DMS79 treated with DMSO at 0.1 percent for 48 hours (cell line): ENCODE measurements at regions not wholly inside any gene's neighbourhood (a gene's known extent, or its start where the extent isn't known, plus 50 kb on each side); places are given as distances from the start of the nearest gene placed in this dataset.

Experiments used
- DNase-seq: peaks from one replicate; lab custom pipeline; 2025; lab: John Stamatoyannopoulos, UW

DNA sequence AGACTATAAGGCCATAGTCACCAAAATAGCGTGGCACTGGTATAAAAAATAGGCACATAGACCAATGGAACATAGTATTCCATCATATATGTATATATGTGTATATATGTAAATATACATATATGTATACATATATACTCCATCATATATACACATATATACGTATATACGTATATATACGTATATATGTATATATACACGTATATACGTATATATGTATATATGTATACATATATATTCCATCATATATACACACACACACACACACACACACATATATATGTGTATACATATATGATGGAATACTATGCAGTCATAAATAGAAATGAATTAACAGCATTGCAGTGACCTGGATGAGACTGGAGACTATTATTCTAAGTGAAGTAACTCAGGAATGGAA lies 204.6 kb downstream of the LTN1 start:
- no peak for DNase-seq

DNA sequence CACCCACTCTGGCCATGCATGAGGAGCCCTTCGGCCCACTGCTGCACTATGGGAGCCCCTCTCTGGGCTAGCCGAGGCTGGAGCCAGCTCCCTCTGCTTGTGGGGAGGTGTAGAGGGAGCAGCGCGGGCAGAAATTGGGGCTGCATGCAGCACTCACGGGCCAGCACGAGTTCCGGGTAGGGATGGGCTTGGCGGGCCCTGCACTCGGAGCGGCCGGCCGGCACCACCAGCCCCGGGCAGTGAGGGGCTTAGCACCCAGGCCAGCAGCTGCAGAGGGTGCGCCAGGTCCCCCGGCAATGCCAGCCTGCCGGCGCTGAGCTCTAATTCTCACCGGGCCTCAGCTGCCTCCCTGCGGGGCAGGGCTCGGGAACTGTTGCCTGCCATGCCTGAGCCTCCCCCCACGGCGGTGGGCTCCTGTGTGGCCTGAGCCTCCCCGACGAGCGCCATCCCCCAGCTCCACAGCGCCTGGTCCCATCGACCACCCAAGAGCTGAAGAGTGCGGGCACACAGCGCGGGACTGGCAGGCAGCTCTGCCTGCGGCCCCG lies 209.0 kb downstream of the LTN1 start:
- no peak for DNase-seq

DNA sequence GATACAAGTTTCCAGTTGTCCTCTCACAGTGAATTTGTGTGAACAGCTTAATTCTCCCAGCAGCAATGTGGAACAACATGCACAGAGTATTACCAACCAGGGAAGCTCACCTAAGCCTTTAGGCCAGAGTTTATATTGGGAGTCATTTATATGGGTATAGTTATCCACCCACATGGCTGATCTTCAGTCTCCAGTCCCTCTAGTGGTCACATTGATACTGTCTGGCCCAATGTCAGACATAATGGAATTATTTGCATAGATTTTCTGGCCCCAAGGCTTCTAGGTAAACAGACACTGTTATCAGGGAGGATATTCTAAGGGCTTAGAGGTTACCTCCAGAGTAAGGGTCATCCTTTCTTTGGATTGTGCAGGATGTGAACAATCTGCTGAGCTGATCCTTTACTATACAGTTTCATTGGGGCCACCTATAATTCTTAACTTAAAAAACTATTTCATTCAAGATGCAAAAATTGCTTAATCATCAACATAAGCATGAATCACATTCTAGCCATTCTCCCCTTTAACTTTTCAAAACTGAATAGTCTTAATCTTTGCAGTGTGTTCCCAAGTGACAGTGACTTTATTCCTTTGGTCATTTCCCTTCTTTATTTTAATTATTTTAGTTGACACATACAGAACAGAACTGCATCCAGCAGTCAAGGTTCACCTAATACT lies 210.9 kb downstream of the LTN1 start:
- DNase-seq = no peak

DNA sequence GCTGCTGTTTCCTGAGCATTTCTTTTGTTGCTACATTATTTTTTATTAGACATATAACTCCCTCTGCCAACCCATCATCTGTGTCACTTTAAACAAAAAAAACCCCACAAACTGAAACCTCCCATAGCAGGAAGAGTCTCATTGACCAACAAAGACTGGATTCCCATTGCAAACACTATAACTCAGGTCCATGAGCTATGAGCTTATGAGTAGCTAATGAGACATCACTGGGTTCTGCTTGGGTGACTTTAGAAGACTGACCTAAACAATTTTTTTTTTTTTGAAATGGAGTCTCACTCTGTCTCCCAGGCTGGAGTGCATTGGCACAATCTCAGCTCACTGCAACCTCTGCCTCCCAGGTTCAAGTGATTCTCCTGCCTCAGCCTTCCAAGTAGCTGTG lies 212.8 kb downstream of the LTN1 start:
- no peak for DNase-seq

DNA sequence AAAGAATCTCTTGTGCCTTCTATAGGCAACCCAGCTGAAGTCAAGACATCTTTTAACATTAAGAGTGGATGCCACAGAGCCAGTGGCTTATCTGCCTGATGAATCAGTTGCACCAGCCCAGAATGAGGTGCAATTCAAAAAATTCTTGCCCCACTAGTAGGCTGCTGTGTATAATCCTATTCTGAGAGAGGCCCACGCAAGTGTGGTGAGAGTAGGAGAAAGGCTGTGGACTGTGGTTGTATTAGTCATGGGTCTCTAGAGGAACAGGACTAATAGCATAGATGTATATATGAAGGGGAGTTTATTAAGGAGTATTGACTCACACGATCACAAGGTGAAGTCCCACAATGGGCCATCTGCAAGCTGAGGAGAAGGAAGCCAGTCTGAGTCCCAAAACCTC lies 216.4 kb downstream of the LTN1 start:
- no peak for DNase-seq

DNA sequence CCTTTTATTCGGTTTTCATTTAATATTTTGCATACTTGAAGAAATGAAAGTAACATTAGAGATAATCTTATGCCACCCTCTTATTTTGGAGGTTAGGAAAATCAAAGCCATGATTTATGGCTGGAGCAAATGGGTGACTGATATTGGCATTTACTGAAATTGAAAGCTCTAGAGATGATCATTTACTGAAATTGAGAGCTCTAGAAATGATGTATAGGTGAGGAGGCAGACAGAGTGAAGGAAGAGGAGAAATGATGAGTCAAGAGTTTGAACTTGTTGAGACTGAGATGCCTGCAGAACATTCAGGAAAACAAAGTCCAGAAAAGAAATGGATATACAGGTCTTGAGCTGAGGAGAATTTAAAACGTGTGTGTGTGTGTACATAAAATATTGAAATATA lies 217.6 kb downstream of the LTN1 start:
- DNase-seq = no peak

DNA sequence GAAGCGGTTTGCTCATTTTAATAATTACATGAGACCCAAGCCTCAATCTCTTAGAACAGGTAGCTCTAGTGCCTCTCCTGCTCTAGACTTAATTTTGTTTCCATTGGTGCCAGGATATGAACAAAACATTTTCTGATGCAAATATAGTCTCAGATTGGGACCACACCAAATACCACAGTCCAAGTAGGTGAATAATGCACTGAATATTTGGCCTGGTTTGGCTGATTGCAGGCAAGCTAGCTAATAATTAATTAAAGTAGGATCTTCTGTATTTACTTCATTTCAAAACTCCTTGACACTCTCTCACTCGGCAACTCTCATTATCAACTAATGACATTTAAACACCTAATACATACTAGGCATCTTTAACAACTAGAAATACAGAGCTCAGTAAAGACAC lies 219.6 kb downstream of the LTN1 start:
- no peak for DNase-seq

DNA sequence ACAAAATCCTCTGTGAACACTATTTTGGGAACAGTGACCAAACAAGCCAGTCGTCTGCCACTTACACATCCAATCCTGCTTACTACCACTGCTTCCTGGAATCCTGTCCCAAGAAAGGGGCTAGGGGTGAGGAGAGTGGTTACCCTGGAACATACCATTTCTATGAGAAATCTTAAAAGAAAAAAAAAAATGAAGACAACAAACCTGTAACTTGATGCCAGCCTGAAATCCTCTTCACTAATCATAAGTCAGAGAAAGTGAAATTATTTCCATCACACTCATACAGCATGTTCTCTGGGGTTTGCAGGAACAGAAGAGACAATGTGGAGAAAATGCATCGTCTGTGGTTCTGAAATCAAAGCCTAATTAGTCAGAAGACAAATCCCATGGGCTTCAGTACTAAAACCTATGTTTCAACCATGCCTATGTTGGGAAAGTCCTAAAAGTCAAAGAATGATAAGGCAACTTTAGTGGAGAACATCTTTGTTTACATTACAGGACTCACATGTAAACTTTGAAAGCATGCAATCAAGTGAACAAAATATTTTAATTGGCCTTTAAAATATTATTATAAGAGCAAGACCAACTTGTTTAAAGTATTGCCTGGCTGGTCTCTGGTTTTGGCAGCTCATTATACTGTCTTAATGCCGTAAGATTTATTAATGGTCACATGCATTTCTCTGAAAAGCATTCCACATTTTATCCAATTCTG lies 220.7 kb downstream of the LTN1 start:
- no peak for DNase-seq

DNA sequence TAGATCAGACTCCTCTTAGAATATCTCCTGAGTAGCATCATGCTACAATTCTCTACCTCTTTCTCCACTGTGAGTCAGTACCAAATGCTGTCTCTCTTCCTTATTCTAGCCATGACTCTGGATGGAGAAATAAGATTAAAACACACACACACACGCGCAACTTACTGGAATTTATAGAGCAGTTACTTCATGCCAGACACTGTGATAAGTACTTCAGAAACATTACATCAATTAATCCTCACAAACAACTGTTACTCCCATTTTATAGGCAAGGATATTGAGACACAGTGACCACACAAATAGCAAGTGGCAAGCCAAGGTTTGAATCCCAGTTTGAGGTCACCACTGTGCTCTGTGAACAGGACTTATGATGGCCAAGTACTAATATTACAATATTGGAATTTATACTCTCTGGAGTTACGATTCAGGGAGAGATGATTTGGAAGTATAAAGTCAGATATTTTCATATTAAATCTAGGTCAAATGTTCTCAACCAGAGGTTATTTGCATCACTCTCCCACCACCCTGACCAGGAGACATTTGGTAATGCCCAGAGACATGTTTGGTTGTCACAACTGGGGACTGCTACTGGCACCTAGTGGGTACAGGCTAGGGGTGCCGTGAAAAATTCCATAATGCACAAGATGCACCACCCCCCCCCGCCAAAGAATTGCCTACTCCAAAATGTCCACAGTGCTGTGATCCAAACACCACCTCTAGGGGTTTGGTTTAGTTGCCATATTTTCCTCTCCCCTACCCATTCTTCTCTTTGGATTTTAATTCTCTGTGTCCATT lies 221.6 kb downstream of the LTN1 start:
- no peak for DNase-seq

DNA sequence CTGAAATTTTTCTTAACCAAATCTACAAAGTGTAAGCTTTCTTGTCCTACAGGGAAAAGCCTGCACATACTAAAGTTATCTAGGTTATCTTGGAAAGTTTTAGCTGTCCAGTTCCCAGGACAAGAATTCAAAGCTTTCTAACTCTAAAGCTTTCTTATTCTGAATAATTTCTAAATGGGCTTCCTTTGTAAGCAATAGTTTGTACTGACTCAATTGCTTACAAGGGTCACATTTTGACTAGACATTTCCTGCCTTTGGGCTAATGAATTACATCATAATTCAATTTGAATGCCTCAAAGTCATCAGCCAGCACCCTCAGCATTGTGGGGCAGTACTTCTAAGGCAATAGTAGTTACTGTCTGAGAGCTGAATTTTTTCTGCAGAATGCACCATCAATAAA lies 223.0 kb downstream of the LTN1 start:
- DNase-seq = no peak

DNA sequence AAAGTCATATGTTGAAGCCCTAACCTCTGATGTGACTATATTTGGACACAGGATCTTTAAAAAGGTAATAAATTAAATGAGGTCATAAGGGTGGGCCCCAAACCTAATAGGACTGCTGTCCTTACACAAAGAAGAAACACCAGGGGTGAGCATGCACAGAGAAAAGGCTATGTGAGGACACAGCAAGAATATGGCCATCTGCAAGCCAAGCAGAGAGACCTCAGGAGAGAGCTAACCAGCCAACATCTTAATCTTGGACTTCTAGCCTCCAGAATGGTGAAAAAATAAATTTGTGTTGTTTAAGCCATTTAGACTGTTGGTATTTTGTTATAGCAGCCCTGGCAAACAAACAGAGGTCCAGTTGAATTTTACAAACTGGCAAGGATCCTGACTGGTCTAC lies 223.9 kb downstream of the LTN1 start:
- DNase-seq = no peak

DNA sequence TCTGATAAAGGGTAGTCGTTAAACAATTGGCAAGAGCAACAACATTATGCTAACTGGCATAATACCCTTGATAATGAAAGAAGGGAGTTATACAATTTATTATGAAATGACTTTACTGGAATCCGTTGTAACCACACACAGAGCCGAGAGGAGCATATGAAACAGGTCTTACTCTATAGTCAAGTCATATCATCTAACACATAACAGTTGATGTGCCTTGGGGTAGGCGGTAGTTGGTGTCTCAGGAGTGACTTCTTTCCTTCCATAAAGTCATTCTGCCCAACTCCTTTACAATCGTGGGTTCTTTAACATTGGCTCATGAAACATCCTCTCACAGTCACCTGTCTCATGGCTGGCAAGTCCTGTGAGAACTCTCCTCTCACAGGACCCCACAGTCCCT lies 225.2 kb downstream of the LTN1 start:
- DNase-seq = no peak

DNA sequence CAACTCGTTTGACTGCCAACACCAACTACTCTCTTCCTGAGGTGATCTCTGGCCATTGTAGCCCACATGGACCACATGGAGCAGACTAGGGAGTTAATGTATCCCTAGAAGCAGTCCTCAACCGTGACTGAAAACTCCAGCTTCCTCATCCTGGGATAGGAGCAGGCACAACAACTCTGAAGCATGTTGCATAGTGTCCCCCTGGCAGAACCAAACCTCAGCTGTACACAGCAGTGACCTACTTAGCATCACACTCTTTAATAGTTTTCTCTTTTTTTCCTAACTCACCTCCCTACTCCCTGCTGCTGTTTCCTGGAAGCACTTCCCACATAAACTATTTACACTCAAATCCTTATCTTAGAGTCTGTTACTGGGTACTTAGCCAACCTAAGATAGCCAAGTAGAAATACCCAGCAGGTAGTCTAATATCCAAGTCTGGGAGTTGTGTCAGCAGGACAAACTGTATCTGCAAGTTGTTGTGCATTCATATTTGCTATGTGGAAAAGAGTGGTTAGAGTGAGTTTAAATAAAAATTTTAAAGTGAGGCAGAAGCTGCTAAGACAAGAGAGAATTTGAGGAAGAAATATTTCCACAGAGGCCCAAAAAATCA lies 228.8 kb downstream of the LTN1 start:
- DNase-seq = no peak

DNA sequence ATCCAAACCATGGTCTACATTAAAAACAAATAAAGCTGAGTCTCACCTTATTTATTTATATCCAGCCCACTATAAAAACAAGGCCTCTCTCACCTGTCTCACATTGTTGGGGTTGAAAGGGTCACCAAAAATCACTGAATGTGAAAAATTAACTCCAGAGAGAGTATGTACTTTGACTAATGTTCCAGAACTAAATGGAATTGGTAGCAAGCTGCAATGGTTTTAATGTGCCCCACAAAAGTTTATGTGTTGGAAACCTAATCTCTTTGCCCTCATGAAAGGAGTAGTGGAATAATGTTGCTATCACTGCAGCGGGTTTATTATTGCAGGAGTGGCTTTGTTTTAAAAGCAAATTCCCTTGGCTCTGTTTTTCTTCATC lies 230.3 kb downstream of the LTN1 start:
- DNase-seq = no peak

DNA sequence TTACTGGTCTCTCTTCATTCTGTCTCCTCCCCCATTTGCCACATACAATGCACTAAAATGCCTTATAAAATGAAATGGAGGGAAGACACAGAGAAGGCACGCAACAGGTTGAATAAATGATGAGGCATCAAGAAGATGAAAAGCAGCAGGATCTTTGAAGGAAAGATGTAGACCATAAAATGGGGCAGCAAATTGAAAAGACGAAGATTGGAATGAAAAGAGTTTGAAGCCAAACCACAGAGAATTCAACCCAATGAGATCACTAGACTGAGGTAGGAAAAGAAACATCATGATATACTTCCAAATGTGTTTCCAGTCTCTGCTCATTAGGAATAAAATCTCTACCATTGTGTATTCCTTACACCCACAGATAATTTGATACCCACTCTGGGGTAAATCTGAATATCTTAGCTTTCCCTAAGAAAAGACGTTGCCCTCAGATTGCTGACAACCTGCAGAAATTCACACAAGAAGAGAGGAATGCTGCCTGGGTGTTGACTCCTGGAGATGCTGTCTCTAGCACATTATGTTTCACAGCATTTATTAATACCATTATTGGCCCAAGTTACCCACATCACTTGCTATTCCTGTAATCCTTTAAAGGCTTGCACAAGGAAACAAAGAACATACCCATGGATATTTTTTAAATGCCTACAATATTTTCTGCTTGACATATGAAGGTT lies 230.9 kb downstream of the LTN1 start:
- DNase-seq = no peak

DNA sequence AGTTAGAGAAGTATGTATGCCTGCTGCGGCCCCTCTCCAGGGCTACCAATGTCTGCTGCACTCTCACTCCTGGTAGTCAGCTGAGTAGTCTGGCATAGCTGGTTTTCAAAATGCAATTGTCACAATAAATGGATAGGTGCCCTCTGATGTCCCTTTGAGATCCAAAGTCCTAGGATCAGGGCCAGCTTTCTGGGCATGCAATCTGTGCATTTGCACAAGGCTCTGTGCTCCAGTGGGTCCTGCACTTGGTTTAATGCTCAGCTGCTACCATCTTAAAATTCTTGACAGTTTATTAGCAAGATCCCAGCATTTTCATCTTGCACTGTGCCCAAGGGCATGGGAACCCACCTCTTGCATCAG lies 233.8 kb downstream of the LTN1 start:
- DNase-seq = no peak

DNA sequence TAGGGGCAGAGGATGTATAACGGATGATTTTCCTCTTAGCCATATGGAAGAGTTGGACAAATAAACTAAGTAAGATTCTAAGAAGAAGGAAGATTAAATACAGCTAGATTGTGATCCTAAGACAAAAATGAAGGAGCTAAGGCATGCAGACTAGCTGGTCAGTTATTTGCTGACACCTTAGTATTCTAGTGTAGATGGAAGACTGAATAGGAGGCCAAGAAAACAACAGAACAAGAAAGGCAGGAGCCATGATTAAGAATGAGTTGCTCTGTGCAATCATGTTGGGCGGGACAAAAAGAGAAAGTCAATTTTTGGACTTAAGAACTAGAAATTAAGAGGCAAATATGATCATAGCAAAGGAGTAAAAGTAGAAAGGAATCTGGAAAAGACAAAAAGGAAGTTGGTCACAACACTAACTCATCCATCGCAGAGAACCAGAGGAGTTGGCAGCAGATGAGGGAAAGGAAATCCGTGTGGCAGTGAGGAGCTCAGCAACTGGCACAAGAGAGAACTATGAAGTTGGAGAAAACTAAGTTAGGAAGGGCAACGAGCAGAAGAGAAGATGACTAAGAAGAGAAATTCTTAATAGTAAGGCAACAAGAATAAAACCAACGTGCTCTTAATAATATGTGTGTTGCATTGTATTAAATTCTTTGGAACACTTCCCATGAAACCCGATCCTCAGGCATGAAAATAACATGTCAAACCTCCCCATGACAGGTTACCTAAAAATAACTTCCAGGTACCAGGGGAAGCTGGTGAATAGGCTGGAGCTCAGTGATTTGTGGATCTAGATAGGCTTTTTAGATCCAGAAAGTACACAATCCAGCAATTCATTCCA lies 234.4 kb downstream of the LTN1 start:
- DNase-seq = no peak

DNA sequence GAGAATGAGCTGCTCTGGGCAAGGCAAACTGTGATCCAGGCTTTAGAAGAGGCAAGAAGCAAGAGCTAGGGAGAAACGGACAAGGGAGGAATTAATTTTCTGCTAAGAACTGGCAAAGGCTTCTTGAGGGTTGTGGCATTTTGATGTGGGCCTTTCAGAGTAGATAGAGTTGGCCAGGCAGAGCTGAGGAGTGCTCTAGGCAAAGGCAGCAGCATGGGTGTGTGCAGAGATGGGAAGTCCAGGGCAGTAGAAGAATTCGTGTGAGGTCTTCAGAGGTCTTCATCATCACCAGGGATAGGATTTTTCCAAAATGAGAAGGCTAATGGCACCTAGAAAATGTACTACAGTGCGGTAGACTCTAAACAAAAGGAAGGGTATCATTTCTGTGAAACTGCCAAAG lies 237.8 kb downstream of the LTN1 start:
- DNase-seq = no peak

DNA sequence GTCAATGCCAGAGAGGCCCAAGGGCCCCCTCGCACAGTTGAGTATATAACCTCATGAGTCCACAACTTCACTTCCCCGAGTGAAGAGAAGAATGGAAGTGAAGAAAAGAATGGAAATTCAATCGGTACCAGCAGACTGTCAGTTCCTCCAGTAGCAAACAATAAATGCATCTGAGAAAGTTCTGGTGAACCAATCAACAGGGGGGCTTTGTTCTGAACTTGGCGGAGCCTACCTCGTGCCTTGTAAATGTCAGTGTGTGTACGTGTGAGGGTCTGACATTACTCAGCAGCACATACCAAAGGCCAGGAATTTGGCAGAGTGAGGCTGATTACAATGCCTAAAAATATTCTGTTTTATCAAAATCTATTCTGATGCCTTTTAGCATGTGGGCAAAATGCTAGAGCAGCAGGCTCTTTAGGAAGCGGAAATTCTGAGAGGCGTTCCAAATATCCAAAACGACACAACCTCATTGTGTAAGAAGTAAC lies 238.5 kb downstream of the LTN1 start:
- no peak for DNase-seq

DNA sequence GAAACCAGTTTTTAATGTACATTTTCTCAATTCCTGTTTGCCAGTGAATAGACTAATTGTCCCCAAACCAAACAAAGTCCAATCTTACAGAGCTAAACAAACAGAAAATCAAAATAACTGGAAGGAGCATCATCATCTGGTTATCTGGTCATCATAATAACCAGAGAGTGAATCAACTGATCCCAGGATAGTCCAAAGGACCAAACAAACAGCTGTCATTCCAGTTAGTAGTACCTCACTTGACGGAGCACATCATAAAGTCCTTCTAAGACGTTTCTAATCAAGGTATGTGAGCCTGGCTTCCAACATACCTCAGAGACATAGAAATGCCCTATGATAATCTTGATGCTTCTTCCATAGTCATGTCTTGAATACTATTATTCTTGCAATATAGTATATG lies 240.5 kb downstream of the LTN1 start:
- DNase-seq = no peak

DNA sequence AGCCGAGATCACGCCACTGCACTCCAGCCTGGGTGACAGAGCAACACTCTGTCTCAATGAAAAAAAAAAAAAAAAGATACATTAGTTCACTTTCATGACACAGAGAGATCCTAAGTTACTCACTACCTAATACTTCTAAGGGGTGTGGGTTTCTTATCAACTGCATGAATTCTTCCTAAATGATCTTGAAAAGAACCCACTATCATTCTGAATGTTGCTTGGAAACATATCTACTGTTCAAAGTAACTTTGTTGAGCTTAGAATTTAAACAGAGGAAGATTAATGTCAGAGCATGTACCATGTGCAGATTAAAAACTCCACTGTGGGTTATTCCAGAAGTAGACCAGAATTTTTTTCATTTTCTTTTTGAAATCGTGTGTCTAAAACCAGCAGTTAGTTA lies 241.5 kb downstream of the LTN1 start:
- DNase-seq = no peak
